HG03342 (cell line): ENCODE measurements at regions not wholly inside any gene's neighbourhood (a gene's known extent, or its start where the extent isn't known, plus 50 kb on each side); places are given as distances from the start of the nearest gene placed in this dataset.
"Not testable (repeated sequence)": the region's sequence is repeated elsewhere in the genome, so short reads cannot be mapped to it uniquely, and the experiment has no call there.

Source experiments
- ATAC-seq: cut with Tn5 transposase; IDR thresholded peaks from one replicate; pipeline ENCODE4 v1.9.1; 2021; ENCODE audit warnings: mild to moderate bottlenecking, moderate library complexity; ENCODE audit not compliant: unreplicated experiment

DNA sequence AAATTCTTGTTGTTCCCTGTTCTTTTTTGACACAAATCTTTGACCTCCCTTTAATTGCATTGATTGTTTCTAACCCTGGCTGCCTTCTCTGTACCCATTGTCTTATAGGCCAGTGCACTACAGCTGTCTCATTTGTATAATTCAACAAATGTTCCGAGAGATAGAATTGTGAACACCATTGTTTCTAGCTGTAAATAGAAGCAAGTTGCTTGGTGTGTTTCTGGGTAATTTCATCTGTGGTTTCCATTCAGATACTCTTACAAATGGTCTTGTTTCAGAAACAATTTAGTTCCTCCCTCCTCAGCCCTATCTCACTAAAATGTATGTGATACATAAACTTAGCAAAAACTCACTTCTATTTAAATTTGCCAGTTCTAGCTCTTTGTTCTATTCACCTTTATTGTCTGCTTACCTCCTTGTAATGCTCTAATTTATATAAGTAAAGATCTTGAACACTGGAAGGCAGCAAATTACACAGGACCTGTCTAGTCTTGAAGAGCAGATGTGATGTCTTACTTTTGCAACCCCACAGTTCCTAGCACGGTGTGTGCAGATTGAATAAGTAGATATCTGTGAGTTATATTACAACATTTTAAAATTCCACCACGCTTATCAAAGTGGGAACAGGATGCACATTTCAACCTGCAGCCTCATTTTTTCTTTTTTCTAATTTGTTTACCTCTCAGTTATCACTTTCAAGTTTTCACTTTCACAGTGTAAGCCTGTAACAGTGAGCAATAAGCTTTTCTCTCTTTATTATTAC is 515.6 kb upstream of the ZP4 start:
- ATAC-seq: no peak

DNA sequence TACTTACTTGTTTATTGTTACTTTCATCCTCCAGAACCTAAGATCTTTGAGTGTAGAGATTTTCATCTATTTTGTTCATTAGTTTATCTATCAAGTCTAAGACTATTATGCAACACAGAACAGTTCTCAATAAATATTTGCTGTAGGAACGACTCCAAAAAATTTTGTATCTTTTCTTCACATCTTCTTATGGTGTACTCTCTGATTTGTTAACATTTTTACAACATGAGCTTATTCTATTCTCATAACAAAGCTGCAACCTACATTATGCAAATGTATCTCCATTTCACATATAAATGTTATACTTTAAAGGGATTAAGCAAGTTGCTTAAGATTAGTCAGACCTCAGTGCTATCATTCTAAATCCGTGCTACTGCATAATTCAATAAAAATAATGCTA is 514.2 kb upstream of the ZP4 start:
- ATAC-seq: no peak

GRCh38 chr1:238404481-238404880 is 513.8 kb upstream of the ZP4 start:
- ATAC-seq: no peak

- no peak for ATAC-seq
These were observed 510.4 kb upstream of the ZP4 start for GRCh38 chr1:238401144-238401543.

- no peak for ATAC-seq
These were observed 508.8 kb upstream of the ZP4 start for GRCh38 chr1:238399558-238399957.

DNA sequence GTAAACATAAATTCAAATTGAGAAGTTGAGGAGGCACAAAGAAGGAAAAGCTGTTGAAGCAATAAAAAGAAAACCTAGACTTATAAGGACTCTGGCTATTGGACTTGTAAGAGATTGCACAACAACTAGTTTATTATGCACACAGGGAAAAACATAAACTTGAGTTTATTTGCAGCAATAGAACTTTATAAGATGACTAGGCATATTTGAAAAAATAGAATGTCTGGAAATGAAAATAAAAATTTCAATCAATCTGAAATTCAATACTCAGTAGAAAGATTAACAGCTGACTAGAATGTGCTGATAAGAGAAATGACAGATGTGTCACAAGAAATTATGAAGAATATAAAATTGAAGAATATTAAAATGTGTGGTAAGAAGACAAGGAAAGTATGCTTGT is 505.4 kb upstream of the ZP4 start:
- no peak for ATAC-seq

GRCh38 chr1:238384381-238384780 is 493.7 kb upstream of the ZP4 start:
- no peak for ATAC-seq

GRCh38 chr1:238380167-238380566 is 489.4 kb upstream of the ZP4 start:
- no peak for ATAC-seq

DNA sequence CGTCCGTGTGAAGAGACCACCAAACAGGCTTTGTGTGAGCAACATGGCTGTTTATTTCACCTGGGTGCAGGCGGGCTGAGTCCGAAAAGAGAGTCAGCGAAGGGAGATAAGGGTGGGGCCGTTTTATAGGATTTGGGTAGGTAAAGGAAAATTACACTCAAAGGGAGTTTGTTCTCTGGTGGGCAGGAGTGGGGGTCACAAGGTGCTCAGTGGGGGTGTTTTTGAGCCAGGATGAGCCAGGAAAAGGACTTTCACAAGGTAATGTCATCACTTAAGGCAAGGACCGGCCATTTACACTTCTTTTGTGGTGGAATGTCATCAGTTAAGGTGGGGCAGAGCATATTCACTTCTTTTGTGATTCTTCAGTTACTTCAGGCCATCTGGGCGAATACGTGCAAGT is 488.7 kb upstream of the ZP4 start:
- ATAC-seq: not testable (repeated sequence)

DNA sequence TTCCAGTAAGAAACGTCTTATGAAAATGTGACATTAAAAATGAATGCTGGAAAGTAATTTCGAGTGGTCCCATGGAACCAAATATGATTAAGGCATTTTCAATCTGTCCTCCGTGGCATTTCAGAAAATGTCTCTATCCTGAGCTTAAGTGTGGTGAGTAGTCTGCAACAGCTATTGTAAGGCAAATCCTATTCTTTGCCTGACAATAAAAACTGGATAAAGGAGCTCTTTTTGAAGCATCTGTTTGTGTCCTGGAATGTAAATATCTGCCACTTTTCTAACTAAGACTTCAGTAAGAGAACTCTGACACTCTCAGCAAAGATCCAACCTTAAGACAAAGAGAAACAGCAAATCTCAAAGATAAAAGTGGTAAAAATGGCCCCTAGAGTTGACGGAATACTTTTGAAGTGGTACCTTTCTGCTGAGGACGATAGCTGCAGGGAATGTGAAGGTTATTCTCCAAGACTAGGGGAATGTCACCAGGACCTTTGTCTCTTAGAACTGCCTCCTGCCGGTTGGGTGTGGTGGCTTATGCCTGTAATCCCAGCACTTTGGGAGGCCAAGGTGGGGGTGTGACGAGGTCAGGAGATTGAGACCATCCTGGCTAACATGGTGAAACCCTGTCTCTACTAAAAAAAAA is 486.7 kb upstream of the ZP4 start:
- no peak for ATAC-seq

DNA sequence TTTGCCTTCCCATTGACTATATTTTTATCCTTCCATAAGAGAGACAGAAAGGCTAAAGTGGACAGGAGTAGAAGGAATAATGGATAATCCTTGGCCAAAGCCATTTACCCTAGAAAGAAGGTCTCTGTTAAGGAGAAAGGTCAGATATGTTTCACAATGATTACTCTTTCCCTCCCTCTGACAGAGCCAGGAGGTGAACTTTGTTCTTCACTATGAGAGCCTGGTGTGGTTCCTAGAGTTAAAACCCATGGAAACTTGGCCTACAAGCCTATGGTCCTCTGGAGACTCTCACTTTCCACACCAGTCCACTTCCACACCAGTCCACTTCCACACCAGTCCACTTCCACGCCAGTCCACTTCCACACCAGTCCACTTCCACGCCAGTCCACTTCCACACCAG is 479.9 kb upstream of the ZP4 start:
- ATAC-seq: no peak

GRCh38 chr1:238364214-238364892 is 473.6 kb upstream of the ZP4 start:
- ATAC-seq: no peak

- ATAC-seq: no peak
These were observed 469.8 kb upstream of the ZP4 start for GRCh38 chr1:238360474-238360873.

- ATAC-seq: no peak
These were observed 459.7 kb upstream of the ZP4 start for GRCh38 chr1:238350471-238350870.

DNA sequence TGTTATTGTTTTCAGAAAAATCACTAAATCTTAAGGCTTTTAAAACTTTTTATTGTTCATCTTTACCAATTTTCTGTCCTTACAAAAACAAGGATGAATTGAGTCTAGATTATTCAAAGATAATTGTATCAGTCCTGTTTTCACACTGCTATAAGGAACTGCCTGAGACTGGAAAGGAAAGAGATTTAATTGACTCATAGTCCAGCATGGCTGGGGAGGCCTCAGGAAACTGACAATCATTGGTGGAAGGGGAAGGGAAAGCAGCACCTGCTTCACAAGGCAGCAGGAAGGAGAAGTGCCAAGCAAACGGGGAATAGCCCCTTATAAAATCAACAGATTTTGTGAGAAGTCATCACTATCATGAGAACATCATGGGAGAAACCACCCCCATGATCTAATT is 455.6 kb upstream of the ZP4 start:
- no peak for ATAC-seq

GRCh38 chr1:238345837-238346236 is 455.1 kb upstream of the ZP4 start:
- ATAC-seq: no peak

- no peak for ATAC-seq
These were observed 453.1 kb upstream of the ZP4 start for GRCh38 chr1:238343852-238344251.

DNA sequence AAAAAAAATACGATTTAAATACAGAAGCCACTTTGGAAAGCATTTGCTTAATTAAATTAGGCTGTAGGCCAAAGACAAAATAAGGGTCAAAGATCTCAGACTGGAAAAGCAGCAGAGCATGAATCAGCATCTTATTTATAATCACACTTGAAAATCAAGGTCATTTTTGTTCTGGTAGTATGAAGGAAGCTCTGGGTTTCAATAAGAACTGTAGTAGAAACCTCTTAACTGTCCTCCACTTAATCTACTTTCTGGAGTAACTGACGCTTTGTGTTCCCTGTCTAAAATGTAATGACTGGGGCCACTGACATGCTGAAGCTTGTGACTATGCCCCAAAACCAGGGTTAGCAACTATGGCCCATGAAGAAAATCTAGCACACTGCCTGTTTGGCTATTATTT is 450.7 kb upstream of the ZP4 start:
- no peak for ATAC-seq

- ATAC-seq: no peak
These were observed 450.3 kb upstream of the ZP4 start for GRCh38 chr1:238340989-238341388.

DNA sequence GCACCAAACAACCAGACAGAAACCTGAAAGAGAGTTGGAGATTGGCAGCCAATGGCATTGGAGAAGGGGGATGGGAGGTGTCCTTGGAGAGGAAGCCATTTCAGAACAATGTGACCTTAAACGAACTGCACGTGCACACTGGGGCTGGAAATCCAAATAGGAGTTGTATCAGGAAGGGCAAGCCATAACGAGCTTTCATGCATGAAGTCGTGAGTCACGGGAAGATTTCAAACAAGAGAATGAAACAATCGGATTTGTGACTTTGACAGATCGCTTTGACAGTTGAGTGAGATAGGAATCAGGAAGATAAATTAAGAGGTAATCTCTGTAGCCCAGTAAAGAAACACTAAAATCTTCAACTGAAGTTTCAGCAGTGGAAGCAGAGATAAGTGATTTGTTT is 445.8 kb upstream of the ZP4 start:
- ATAC-seq: no peak

DNA sequence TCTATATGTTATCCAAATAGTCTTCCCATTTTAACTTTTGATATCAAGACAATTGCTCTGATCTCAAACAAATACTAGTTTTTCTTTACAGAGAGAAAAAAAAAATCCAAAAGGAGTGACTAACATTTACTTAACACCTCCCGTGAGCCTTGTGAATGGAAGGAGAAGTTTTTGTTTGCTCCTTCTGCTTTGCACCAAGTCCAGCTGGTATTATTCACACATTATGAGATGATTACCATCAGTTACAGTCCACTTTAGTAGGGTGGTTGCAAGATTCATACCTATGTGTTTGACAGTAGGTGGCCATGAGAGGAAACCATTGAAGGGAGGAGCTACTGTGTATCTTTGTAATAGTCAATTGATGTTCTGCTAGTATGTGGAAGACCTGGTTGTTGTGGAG is 443.4 kb upstream of the ZP4 start:
- no peak for ATAC-seq

GRCh38 chr1:238331557-238331956 is 440.8 kb upstream of the ZP4 start:
- ATAC-seq: no peak
